ENCODE measurements at regions not wholly inside any gene's neighbourhood (a gene's known extent, or its start where the extent isn't known, plus 50 kb on each side); places are given as distances from the start of the nearest gene placed in this dataset.

GRCh38 chr1:105891308-105891707, 1165.2 kb upstream of the PRMT6 start:
- no peak for TF ChIP-seq EZH2 (IDR thresholded peaks at IDR 0.05; ENCODE audit: borderline replicate concordance)
- no peak for TF ChIP-seq CTCF (IDR thresholded peaks at IDR 0.05; ENCODE audit: poor library complexity)
- TF ChIP-seq EZH2phosphoT487 (IDR thresholded peaks at IDR 0.05; ENCODE audit: low read depth, severe bottlenecking, unreplicated experiment), result no peak
